Skeletal muscle tissue (tissue), 3 donors: ENCODE measurements at regions not wholly inside any gene's neighbourhood (a gene's known extent, or its start where the extent isn't known, plus 50 kb on each side); places are given as distances from the start of the nearest gene placed in this dataset.
A peak's percentile ranks its signal among the peaks of the same experiment; 100 is the strongest.

Source experiments
- H3K27ac ChIP-seq: one replicate; pipeline ENCODE4 v1.7.0; 2013; ENCODE audit warnings: mild to moderate bottlenecking, low read depth, low read length, inconsistent platforms
- H3K27me3 ChIP-seq, 3 donors: one replicate each; pipeline ENCODE4 v1.7.0; 2013; ENCODE audit warnings: low read length in 3 of 3; ENCODE audit not compliant: control insufficient read depth in 3 of 3, insufficient read depth in 3 of 3
- H3K36me3 ChIP-seq, 3 donors: one replicate each; pipeline ENCODE4 v1.7.0; 2013; ENCODE audit warnings: low read length in 3 of 3; ENCODE audit not compliant: control insufficient read depth in 3 of 3, insufficient read depth in 3 of 3
- H3K4me1 ChIP-seq, 3 donors: one replicate each; pipeline ENCODE4 v1.7.0; 2013; ENCODE audit warnings: low read length in 3 of 3, mild to moderate bottlenecking in 3 of 3; ENCODE audit not compliant: control insufficient read depth in 3 of 3, insufficient read depth in 3 of 3
- H3K4me3 ChIP-seq, 3 donors: one replicate each; pipeline ENCODE4 v1.7.0; 2013; ENCODE audit warnings: low read length in 3 of 3
- H3K9ac ChIP-seq, 3 donors: one replicate each; pipeline ENCODE4 v1.7.0; 2013; ENCODE audit warnings: low read length in 3 of 3, mild to moderate bottlenecking in 3 of 3, moderate library complexity in 2 of 3, low read depth in 1 of 3
- H3K9me3 ChIP-seq, 3 donors: one replicate each; pipeline ENCODE4 v1.7.0; 2013; ENCODE audit warnings: low read length in 3 of 3; ENCODE audit not compliant: control insufficient read depth in 3 of 3
- donor health status: Osteomylitis.

- Histone ChIP-seq H3K4me1 (peaks cover 3 to 13% (median 9%) of the 10 kb centered on the region in 3 donors), H3K4me3 (peak overlapping the region in 1 of 3 donors; percentile 45), H3K27me3 (no peaks in the 10 kb centered on the region), H3K9me3 (no peaks in the 10 kb centered on the region), H3K9ac (no peak overlapping the region), H3K27ac (no peak overlapping the region), H3K36me3 (no peaks in the 10 kb centered on the region)
These were observed 120.2 kb upstream of the SLC45A1 start for GRCh38 chr1:8197493-8198282.

DNA sequence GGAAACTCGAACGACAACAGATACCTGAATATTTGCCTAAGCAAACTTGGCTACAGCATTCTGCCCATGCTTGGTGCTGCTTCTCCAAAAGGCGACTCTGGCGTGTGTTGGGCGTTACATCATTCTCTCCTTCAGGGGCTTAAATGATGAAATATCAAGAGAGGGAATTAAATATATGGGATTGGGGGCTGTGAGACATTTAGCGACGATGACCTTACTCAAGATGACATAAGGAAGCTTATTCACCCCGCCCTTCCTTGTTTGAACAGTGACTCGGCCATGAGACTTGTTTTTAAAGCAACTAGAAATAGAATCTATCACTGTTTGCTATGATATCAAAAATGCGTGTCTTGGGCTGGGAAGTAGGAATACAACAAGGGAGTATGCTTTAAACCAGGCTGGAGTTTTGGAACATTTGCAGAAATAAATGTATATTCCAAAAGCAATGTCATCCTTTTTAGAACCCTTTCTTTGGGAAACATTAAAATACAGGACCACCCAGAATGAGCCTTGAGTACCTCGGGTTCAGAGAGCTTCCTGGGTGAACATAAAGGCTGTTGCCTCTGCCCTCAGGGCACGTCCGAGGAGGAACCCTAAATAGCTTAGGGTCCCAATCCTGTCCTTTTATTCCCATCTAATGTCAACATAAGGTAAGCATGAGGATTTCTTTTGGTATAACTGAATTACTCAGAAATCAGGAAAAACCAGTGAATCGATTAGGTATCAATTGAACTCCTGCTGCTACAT, 123.3 kb upstream of the SLC45A1 start:
- Histone ChIP-seq H3K9ac (no peak overlapping the region), H3K4me3 (no peak overlapping the region), H3K27ac (no peak overlapping the region), H3K36me3 (no peaks in the 10 kb centered on the region), H3K27me3 (no peaks in the 10 kb centered on the region), H3K4me1 (peaks cover 7 to 12% (median 8%) of the 10 kb centered on the region in 3 donors), H3K9me3 (no peaks in the 10 kb centered on the region)

DNA sequence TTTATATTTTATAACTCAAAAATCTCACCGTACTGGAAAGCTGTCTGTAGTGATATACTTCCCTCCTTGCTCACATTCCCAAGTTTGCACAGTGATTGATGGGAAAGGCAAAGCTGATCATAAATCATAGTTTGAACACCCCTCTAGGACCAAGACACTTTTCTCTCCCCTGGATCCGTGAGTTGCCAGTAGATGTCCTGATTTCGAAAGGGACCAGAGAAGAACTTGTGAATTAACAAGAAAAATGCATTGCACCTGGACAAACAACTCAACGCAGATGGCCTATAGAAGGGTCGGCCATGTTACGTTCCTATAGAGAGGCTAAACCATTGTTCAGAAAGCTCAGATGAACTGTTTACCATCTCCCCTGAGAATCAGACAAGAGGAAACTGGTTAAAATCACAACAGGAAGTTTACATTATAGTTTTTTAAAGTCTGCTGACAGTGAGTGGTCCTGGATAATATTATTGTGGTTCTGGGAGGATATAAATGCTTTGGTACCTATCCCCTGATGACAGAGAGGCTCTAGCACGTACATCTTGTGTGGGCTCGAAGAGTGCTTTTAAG, 124.0 kb upstream of the SLC45A1 start:
- Histone ChIP-seq H3K36me3 (no peaks in the 10 kb centered on the region), H3K9ac (no peak overlapping the region)

GRCh38 chr1:8191474-8191873, 126.4 kb upstream of the SLC45A1 start:
- Histone ChIP-seq H3K9ac (no peak overlapping the region), H3K4me3 (no peak overlapping the region), H3K4me1 (peaks cover 5 to 8% (median 6%) of the 10 kb centered on the region in 3 donors), H3K9me3 (no peaks in the 10 kb centered on the region), H3K27ac (no peak overlapping the region), H3K27me3 (no peaks in the 10 kb centered on the region), H3K36me3 (no peaks in the 10 kb centered on the region)

More for the DNA sequence above, 124.0 kb upstream of the SLC45A1 start:
- H3K4me3 ChIP-seq = no peak overlapping the region
- H3K9me3 ChIP-seq = no peaks in the 10 kb centered on the region
- H3K27me3 ChIP-seq = no peaks in the 10 kb centered on the region
- no peak overlapping the region for H3K27ac ChIP-seq
- H3K4me1 ChIP-seq = peaks cover 8 to 13% (median 8%) of the 10 kb centered on the region in 3 donors

GRCh38 chr1:8189931-8190483, 127.9 kb upstream of the SLC45A1 start:
- H3K27me3 ChIP-seq = no peaks in the 10 kb centered on the region
- no peaks in the 10 kb centered on the region for H3K9me3 ChIP-seq
- H3K9ac ChIP-seq = no peak overlapping the region
- H3K27ac ChIP-seq = peak overlapping the region; percentile 48
- no peaks in the 10 kb centered on the region for H3K36me3 ChIP-seq
- no peak overlapping the region for H3K4me3 ChIP-seq
- peaks cover 5 to 8% (median 6%) of the 10 kb centered on the region in 3 donors for H3K4me1 ChIP-seq

- Histone ChIP-seq H3K27me3 (no peaks in the 10 kb centered on the region), H3K4me1 (peaks cover 5 to 8% (median 6%) of the 10 kb centered on the region in 3 donors), H3K9me3 (no peaks in the 10 kb centered on the region), H3K36me3 (no peaks in the 10 kb centered on the region), H3K9ac (no peak overlapping the region), H3K27ac (no peak overlapping the region), H3K4me3 (no peak overlapping the region)
These were observed 132.5 kb upstream of the SLC45A1 start for GRCh38 chr1:8185400-8185799.

DNA sequence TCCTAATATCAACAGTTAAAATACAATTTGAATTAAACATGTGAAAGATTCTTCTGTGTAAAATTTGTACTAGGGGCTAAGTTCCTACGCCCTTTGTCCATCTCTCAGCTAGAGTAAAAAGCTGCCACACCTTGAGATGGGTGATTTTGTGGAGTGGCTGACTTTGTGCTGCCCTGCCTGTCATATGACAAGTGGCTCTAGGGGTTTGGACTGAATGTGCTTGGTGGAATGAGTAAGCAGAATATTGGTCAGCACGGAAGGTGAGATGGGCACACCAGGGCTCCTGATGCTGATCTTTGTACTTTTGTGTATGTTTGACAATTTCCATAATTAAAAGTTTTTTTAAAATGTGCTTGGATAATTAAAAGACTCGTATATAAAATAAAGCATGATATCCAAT, 133.6 kb upstream of the SLC45A1 start:
- no peak overlapping the region for H3K4me3 ChIP-seq
- no peaks in the 10 kb centered on the region for H3K27me3 ChIP-seq
- H3K9me3 ChIP-seq = no peaks in the 10 kb centered on the region
- no peaks in the 10 kb centered on the region for H3K36me3 ChIP-seq
- no peaks in the 10 kb centered on the region for H3K4me1 ChIP-seq
- no peak overlapping the region for H3K9ac ChIP-seq
- no peak overlapping the region for H3K27ac ChIP-seq

DNA sequence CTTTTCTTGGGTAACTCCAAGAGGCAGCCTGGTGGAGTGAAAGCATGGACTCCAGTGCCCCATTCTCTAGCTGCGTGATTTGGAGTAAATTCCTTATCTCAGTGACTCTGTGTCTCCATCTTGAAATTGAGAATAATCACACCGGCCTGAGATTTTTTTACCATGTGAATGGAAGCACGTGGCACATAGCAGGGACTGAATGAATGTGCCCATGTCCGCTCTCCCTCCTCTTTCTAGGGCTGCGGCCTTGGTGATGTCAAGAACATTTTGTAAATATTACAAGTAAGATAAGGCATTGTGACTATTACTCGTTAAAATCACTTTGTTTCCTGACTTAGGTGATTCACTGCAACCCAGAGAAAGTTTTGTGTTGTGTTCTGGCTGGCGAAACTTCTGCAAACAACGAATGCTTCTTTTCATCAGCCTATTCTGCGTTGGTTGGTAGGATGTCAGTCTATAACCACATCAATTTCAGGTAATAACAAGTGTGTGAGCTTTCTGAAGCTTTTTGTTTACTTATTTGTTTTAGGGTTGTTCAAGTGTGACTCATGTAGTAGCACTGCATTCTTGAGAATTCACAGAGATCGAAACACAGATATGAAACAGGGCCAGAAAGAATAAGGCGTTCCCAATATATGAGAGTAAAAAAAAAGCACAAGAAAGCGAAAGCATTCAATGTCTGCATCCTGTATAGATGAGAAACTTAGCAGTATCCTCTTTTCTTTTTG, 135.7 kb upstream of the SLC45A1 start:
- Histone ChIP-seq H3K9ac (no peak overlapping the region), H3K27ac (no peak overlapping the region), H3K27me3 (no peaks in the 10 kb centered on the region), H3K4me1 (no peaks in the 10 kb centered on the region), H3K4me3 (no peak overlapping the region), H3K9me3 (peaks cover 0 to 4% (median 0%) of the 10 kb centered on the region in 3 donors), H3K36me3 (no peaks in the 10 kb centered on the region)

DNA sequence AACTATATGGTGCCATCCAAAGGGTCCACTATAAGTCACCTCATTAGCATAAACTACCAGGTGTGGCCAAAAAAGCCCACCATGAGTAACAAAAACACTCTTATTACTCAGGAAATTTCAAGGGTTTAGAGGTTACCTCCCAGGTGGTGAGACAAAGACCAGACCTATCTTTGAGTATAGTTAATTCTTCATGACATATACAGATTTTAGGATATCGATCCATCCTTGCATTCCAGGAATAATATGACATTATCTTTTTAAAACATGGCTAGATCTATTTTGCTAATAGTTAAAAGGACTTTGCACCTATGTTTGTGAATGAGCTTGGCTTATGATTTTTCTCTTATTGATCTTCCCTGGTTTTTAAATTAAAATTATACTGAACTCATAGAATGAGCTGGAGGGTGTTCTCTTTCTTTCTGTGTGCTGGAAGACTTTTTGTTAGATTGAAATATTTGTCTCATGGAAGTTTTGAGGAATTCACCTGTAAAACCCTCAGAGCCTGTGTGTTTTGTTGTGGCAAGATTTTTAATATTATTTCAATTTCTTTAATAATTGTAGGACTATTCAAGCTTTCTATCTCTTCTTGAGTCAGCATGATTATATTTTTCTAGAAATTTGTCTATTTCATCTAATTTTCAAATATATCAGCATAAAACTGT, 138.7 kb upstream of the SLC45A1 start:
- Histone ChIP-seq H3K4me1 (peaks cover 0 to 2% (median 0%) of the 10 kb centered on the region in 3 donors), H3K27me3 (no peaks in the 10 kb centered on the region), H3K27ac (no peak overlapping the region), H3K9me3 (peaks cover 0 to 4% (median 0%) of the 10 kb centered on the region in 3 donors), H3K4me3 (no peak overlapping the region), H3K36me3 (no peaks in the 10 kb centered on the region), H3K9ac (no peak overlapping the region)
